ENCODE measurements at regions not wholly inside any gene's neighbourhood (a gene's known extent, or its start where the extent isn't known, plus 50 kb on each side); places are given as distances from the start of the nearest gene placed in this dataset.

- H3K4me1 ChIP-seq (ENCODE audit: insufficient read depth, low read length), result no peaks in the 10 kb centered on the region
- no peaks in the 10 kb centered on the region for H3K4me1 Mint-ChIP-seq
- no peak for DNase-seq
- H3K27ac Mint-ChIP-seq, result peak overlapping the region in 1 of 8 donors; percentile 1
- ChIA-PET CTCF (no interaction called here), POLR2A (no interaction called here)
- H3K4me3 Mint-ChIP-seq, result no peak overlapping the region
- no peaks in the 10 kb centered on the region for H3K9me3 ChIP-seq (ENCODE audit: low read length)
- H3K27me3 ChIP-seq (ENCODE audit: insufficient read depth, low read length, poor library complexity, severe bottlenecking), result no peaks in the 10 kb centered on the region
- peaks cover 0 to 4% (median 1%) of the 10 kb centered on the region in 5 donors for H3K9me3 Mint-ChIP-seq
- peaks cover under 1 to 1% of the 10 kb centered on the region in 2 donors for H3K27me3 Mint-ChIP-seq
- no peak overlapping the region for H3K4me3 ChIP-seq (ENCODE audit: low read length)
- H3K27ac ChIP-seq (ENCODE audit: low read depth, low read length), result no peak overlapping the region
- no peaks in the 10 kb centered on the region for H3K36me3 Mint-ChIP-seq
- no peaks in the 10 kb centered on the region for H3K36me3 ChIP-seq (ENCODE audit: insufficient read depth, low read length)
These were observed 207.2 kb upstream of the SETBP1 start for GRCh38 chr18:44473394-44474066.

GRCh38 chr18:44474067-44474411 lies 206.6 kb upstream of the SETBP1 start:
- Histone ChIP-seq H3K9me3 (ENCODE audit: low read length) (no peaks in the 10 kb centered on the region), H3K27me3 (ENCODE audit: insufficient read depth, low read length, poor library complexity, severe bottlenecking) (no peaks in the 10 kb centered on the region), H3K36me3 (ENCODE audit: insufficient read depth, low read length) (no peaks in the 10 kb centered on the region), H3K27ac (ENCODE audit: low read depth, low read length) (no peak overlapping the region), H3K4me3 (ENCODE audit: low read length) (no peak overlapping the region), H3K4me1 (ENCODE audit: insufficient read depth, low read length) (no peaks in the 10 kb centered on the region)
- POLR2A ChIA-PET, result no interaction called here
- no peak for DNase-seq
- Mint-ChIP-seq H3K4me3 (no peak overlapping the region), H3K4me1 (no peaks in the 10 kb centered on the region), H3K27me3 (peaks cover 0 to 1% of the 10 kb centered on the region in 2 donors), H3K9me3 (peaks cover 0 to 9% (median 6%) of the 10 kb centered on the region in 5 donors), H3K27ac (no peak overlapping the region), H3K36me3 (no peaks in the 10 kb centered on the region)
- CTCF ChIA-PET, result no interaction called here

GRCh38 chr18:44474591-44474990 lies 206.1 kb upstream of the SETBP1 start:
- no peaks in the 10 kb centered on the region for H3K4me1 Mint-ChIP-seq
- no peak for DNase-seq
- H3K4me3 Mint-ChIP-seq, result no peak overlapping the region
- no peak overlapping the region for H3K4me3 ChIP-seq (ENCODE audit: low read length)
- no peak overlapping the region for H3K27ac ChIP-seq (ENCODE audit: low read depth, low read length)
- H3K27ac Mint-ChIP-seq, result no peak overlapping the region
- H3K9me3 ChIP-seq (ENCODE audit: low read length), result no peaks in the 10 kb centered on the region
- H3K36me3 Mint-ChIP-seq, result no peaks in the 10 kb centered on the region
- peaks cover 0 to 1% of the 10 kb centered on the region in 2 donors for H3K27me3 Mint-ChIP-seq
- H3K9me3 Mint-ChIP-seq, result peaks cover 3 to 9% (median 6%) of the 10 kb centered on the region in 5 donors
- no peaks in the 10 kb centered on the region for H3K27me3 ChIP-seq (ENCODE audit: insufficient read depth, low read length, poor library complexity, severe bottlenecking)
- no peaks in the 10 kb centered on the region for H3K4me1 ChIP-seq (ENCODE audit: insufficient read depth, low read length)
- no peaks in the 10 kb centered on the region for H3K36me3 ChIP-seq (ENCODE audit: insufficient read depth, low read length)
- ChIA-PET CTCF (no interaction called here), POLR2A (no interaction called here)

DNA sequence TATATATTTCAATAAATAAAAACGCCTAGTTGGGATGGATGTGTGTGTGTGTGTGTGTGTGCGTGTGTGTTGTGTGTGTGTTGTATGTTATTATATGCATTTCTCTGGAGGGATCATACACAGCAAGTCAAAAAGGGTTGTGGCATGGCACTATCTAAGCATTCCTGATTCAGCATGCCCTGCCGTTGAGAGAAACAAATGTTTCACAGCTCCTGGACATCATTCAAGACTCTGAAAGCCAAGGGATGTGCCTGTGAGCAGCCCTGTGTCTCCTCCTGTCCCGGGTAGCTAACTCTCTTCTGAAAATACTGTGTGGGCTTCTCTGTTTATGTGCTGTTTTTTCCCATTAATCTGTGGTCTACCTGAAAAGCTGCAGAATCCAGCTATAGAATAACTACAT lies 197.9 kb upstream of the SETBP1 start:
- Histone ChIP-seq H3K27ac (ENCODE audit: low read depth, low read length) (no peak overlapping the region), H3K27me3 (ENCODE audit: insufficient read depth, low read length, poor library complexity, severe bottlenecking) (no peaks in the 10 kb centered on the region), H3K9me3 (ENCODE audit: low read length) (no peaks in the 10 kb centered on the region), H3K4me1 (ENCODE audit: insufficient read depth, low read length) (no peaks in the 10 kb centered on the region), H3K36me3 (ENCODE audit: insufficient read depth, low read length) (no peaks in the 10 kb centered on the region), H3K4me3 (ENCODE audit: low read length) (no peak overlapping the region)
- H3K4me1 Mint-ChIP-seq, result no peaks in the 10 kb centered on the region
- H3K36me3 Mint-ChIP-seq, result peaks cover 0 to 3% (median 1%) of the 10 kb centered on the region in 3 donors
- ChIA-PET CTCF (no interaction called here), POLR2A (no interaction called here)
- no peaks in the 10 kb centered on the region for H3K27me3 Mint-ChIP-seq
- DNase-seq, result no peak
- H3K4me3 Mint-ChIP-seq, result no peak overlapping the region
- H3K27ac Mint-ChIP-seq, result no peak overlapping the region
- peaks cover 4 to 13% (median 11%) of the 10 kb centered on the region in 5 donors for H3K9me3 Mint-ChIP-seq

DNA sequence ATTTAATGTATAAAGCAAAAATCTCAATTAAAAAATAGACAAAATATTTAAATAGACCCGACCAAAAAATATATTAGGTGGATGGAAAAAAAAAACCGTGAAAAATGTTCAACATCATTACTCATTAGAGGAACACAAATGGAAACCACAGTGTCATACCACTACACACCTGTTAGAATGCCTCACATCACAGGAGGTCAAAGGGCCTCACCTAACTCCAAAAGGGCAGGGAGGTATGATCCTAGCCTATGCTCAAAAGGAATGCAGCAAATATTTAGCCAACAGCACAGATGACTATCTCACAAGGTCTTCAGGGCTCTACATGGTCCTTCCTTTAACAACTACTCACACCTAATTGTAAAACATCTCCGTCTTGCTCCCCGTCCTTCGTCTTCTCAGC lies 185.5 kb upstream of the SETBP1 start:
- ChIA-PET CTCF (no interaction called here), POLR2A (no interaction called here)

DNA sequence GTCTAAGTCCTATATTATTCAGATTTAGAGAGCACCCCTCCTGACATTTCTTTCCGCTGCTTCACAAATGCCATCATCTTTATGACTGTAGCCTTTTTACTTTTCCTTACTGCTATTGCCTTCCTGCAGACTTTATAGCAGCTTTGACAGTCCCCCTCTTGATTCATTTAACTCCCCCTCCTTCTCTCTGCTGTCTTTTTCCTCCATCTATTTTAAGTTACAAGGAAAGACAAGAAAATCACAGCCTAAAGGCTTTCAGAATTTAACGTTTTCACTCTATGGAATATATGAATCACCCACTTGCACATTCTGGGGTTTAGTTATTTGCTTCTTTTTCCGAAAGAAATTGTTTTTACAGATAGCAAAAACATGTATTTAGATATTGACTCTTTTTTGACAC lies 183.4 kb upstream of the SETBP1 start:
- no peak overlapping the region for H3K27ac Mint-ChIP-seq
- no peaks in the 10 kb centered on the region for H3K4me1 Mint-ChIP-seq
- no peaks in the 10 kb centered on the region for H3K9me3 ChIP-seq (ENCODE audit: low read length)
- H3K27me3 ChIP-seq (ENCODE audit: insufficient read depth, low read length, poor library complexity, severe bottlenecking), result no peaks in the 10 kb centered on the region
- H3K4me3 ChIP-seq (ENCODE audit: low read length), result no peak overlapping the region
- H3K9me3 Mint-ChIP-seq, result no peaks in the 10 kb centered on the region
- CTCF ChIA-PET, result no interaction called here
- DNase-seq, result no peak
- H3K27me3 Mint-ChIP-seq, result peaks cover 0 to 8% of the 10 kb centered on the region in 2 donors
- no peak overlapping the region for H3K27ac ChIP-seq (ENCODE audit: low read depth, low read length)
- POLR2A ChIA-PET, result no interaction called here
- no peaks in the 10 kb centered on the region for H3K36me3 Mint-ChIP-seq
- no peaks in the 10 kb centered on the region for H3K36me3 ChIP-seq (ENCODE audit: insufficient read depth, low read length)
- no peak overlapping the region for H3K4me3 Mint-ChIP-seq
- H3K4me1 ChIP-seq (ENCODE audit: insufficient read depth, low read length), result no peaks in the 10 kb centered on the region

More for the DNA sequence above, 185.5 kb upstream of the SETBP1 start:
- Histone ChIP-seq H3K4me3 (ENCODE audit: low read length) (no peak overlapping the region), H3K36me3 (ENCODE audit: insufficient read depth, low read length) (no peaks in the 10 kb centered on the region), H3K4me1 (ENCODE audit: insufficient read depth, low read length) (no peaks in the 10 kb centered on the region), H3K9me3 (ENCODE audit: low read length) (no peaks in the 10 kb centered on the region), H3K27me3 (ENCODE audit: insufficient read depth, low read length, poor library complexity, severe bottlenecking) (no peaks in the 10 kb centered on the region), H3K27ac (ENCODE audit: low read depth, low read length) (no peak overlapping the region)
- Mint-ChIP-seq H3K9me3 (no peaks in the 10 kb centered on the region), H3K27me3 (peaks cover 0 to 8% of the 10 kb centered on the region in 2 donors), H3K4me1 (no peaks in the 10 kb centered on the region), H3K27ac (no peak overlapping the region), H3K36me3 (no peaks in the 10 kb centered on the region), H3K4me3 (no peak overlapping the region)
- no peak for DNase-seq

- Mint-ChIP-seq H3K27me3 (peaks cover 0 to 8% of the 10 kb centered on the region in 2 donors), H3K27ac (no peak overlapping the region), H3K9me3 (no peaks in the 10 kb centered on the region), H3K4me1 (no peaks in the 10 kb centered on the region), H3K4me3 (no peak overlapping the region), H3K36me3 (no peaks in the 10 kb centered on the region)
- Histone ChIP-seq H3K9me3 (ENCODE audit: low read length) (no peaks in the 10 kb centered on the region), H3K4me3 (ENCODE audit: low read length) (no peak overlapping the region), H3K27me3 (ENCODE audit: insufficient read depth, low read length, poor library complexity, severe bottlenecking) (no peaks in the 10 kb centered on the region), H3K4me1 (ENCODE audit: insufficient read depth, low read length) (no peaks in the 10 kb centered on the region), H3K27ac (ENCODE audit: low read depth, low read length) (no peak overlapping the region), H3K36me3 (ENCODE audit: insufficient read depth, low read length) (no peaks in the 10 kb centered on the region)
- CTCF ChIA-PET, result no interaction called here
- POLR2A ChIA-PET, result no interaction called here
- no peak for DNase-seq
These were observed 182.8 kb upstream of the SETBP1 start for GRCh38 chr18:44497757-44498490.

GRCh38 chr18:44500808-44501610 lies 179.7 kb upstream of the SETBP1 start:
- no peaks in the 10 kb centered on the region for H3K9me3 Mint-ChIP-seq
- Histone ChIP-seq H3K27me3 (ENCODE audit: insufficient read depth, low read length, poor library complexity, severe bottlenecking) (no peaks in the 10 kb centered on the region), H3K9me3 (ENCODE audit: low read length) (no peaks in the 10 kb centered on the region), H3K36me3 (ENCODE audit: insufficient read depth, low read length) (no peaks in the 10 kb centered on the region), H3K4me1 (ENCODE audit: insufficient read depth, low read length) (no peaks in the 10 kb centered on the region), H3K27ac (ENCODE audit: low read depth, low read length) (no peak overlapping the region), H3K4me3 (ENCODE audit: low read length) (no peak overlapping the region)
- ChIA-PET POLR2A (no interaction called here), CTCF (no interaction called here)
- H3K36me3 Mint-ChIP-seq, result no peaks in the 10 kb centered on the region
- no peak overlapping the region for H3K27ac Mint-ChIP-seq
- no peaks in the 10 kb centered on the region for H3K4me1 Mint-ChIP-seq
- no peak for DNase-seq
- H3K27me3 Mint-ChIP-seq, result no peaks in the 10 kb centered on the region
- H3K4me3 Mint-ChIP-seq, result no peak overlapping the region

Data from CD8-positive, alpha-beta memory T cell (primary cell).